ENCODE measurements at regions not wholly inside any gene's neighbourhood (a gene's known extent, or its start where the extent isn't known, plus 50 kb on each side); places are given as distances from the start of the nearest gene placed in this dataset.

DNA sequence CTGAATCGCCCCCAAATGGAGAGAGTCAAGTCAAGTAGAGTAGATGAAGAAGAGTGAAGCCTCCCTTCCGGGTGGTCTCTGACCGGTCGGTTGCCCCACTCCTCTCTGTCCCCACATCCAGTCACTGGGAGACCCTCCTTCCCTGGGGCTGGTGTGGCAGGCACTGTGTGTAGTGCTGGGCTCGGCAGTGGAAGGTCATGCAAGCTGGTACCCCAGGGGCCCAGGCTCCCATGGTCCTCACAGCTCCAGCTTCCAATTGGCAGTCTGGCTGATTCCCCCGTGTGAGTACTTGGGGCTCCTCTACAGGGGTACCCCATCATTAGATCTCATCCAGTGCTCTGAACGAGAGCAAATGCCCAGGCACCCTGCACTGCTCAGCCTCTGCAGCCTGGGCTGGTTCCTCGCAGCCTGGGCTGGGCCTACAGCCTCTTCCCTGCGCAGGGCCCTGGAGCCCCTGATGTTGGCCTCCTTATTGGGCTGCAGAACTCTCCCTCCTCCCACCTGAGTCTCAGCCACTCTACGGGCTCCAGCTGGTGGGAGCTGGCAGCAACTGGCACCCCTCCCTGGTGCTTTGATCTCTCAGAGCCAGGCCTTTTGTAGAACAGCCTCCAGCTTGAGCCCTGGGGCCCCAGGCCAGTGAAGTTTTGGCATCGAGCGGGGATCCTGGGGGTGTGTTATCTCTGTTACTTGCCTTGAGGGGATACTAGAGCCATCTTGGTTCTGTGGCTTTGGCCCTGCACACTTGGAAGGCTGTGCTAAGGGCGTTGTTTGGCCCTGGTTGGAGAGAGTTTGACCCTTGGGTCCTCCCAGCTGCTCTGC is 187.8 kb upstream of the HDAC4 start:
- no peaks in the 10 kb centered on the region for H3K36me3 ChIP-seq (ENCODE audit: insufficient read depth, low read depth, low read length)
- no peak overlapping the region for H3K9ac ChIP-seq (ENCODE audit: low read depth, low read length)
- H3K27ac ChIP-seq (ENCODE audit: low read length): no peak overlapping the region
- no peaks in the 10 kb centered on the region for H3K27me3 ChIP-seq (ENCODE audit: insufficient read depth, low read length)
- peaks cover 7% of the 10 kb centered on the region; the same call in 1 of the 2 replicates for H3K9me3 ChIP-seq (ENCODE audit: insufficient read depth, low read depth, low read length)
- H3K4me3 ChIP-seq (ENCODE audit: low read length): no peak overlapping the region
- no peaks in the 10 kb centered on the region for H3K4me1 ChIP-seq (ENCODE audit: insufficient read depth, low read length)

DNA sequence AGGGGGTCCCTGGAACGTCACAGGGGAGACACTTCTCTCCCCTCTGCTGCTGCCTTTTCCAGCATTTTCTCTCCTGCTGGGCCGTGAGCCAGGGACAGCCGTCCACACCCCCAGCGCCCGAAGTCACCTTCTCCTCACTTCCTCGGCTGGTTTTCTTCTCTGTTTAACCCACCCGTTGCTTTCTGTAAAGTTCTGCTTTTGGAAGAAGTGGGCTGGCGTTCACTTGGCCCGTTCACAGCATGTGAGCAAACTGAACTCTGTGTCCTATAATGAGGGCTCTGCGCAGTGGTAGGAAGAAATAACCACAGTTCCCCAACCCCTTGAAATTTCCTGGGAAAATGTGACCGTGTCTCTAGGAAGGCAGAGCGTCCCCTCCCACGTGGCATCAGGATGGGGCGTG is 187.0 kb upstream of the HDAC4 start:
- Histone ChIP-seq H3K27me3 (ENCODE audit: insufficient read depth, low read length) (no peaks in the 10 kb centered on the region), H3K4me1 (ENCODE audit: insufficient read depth, low read length) (no peaks in the 10 kb centered on the region), H3K4me3 (ENCODE audit: low read length) (no peak overlapping the region), H3K27ac (ENCODE audit: low read length) (no peak overlapping the region), H3K36me3 (ENCODE audit: insufficient read depth, low read depth, low read length) (no peaks in the 10 kb centered on the region), H3K9ac (ENCODE audit: low read depth, low read length) (no peak overlapping the region), H3K9me3 (ENCODE audit: insufficient read depth, low read depth, low read length) (peaks cover 7% of the 10 kb centered on the region; the same call in 1 of the 2 replicates)

DNA sequence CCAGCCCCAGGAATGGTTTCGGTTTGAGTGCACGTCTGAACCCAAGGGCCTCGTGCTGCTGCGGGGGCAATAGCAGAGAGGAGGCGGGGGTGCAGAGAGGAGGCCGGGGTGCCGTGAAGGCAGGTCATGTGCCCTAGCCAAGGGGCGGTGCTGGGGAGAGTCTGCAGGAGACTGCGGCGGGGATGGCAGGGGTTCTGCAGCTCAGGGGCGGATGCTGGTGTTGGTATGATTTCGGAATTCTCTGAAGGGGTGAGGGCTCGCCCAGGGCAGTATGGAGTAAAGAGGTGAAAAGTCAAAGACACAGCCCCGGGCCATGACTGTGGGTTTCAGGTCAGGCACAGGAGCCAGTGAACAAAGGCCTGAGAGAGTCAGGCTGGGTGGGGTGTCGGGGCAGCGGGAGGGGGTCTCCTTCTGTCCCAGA is 186.5 kb upstream of the HDAC4 start:
- H3K27me3 ChIP-seq (ENCODE audit: insufficient read depth, low read length): no peaks in the 10 kb centered on the region
- no peaks in the 10 kb centered on the region; the same call in 1 of the 2 replicates for H3K4me1 ChIP-seq (ENCODE audit: insufficient read depth, low read length)
- no peak overlapping the region for H3K9ac ChIP-seq (ENCODE audit: low read depth, low read length)
- no peak overlapping the region for H3K4me3 ChIP-seq (ENCODE audit: low read length)
- no peak overlapping the region for H3K27ac ChIP-seq (ENCODE audit: low read length)
- H3K36me3 ChIP-seq (ENCODE audit: insufficient read depth, low read depth, low read length): no peaks in the 10 kb centered on the region
- H3K9me3 ChIP-seq (ENCODE audit: insufficient read depth, low read depth, low read length): peaks cover 3% of the 10 kb centered on the region; the same call in 1 of the 2 replicates

DNA sequence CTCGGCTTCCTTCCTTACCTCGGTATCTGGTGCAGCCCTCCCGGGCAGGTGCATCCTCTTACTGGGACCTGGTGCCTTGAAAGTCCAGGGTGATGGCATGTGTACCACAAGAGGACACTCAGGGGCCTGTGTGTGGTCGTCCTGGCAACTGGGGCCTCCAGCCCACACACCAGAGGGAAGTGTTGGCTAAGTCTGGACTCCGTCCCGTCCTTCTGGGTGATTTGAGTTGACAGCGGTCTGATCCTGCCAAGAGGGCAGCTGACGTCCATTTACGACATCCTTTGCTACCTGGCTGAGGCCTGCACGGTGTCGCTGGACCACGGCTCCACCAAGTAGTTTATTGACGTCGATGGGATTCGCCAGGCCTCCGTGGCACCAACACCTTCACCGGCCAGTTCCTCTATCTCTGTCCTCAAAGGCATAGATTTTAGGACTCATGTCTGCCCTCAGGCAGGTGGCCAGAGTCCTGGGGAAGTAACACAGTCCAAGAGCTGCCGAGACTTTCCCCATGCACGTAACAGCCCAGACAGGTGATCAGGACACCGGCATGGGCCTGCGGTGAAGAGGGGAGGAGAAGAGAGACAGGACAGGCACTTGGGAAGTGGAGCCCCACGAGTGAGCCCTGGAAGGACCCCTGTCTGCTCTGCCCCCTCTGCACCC is 186.0 kb upstream of the HDAC4 start:
- Histone ChIP-seq H3K27me3 (ENCODE audit: insufficient read depth, low read length) (no peaks in the 10 kb centered on the region), H3K9me3 (ENCODE audit: insufficient read depth, low read depth, low read length) (no peaks in the 10 kb centered on the region), H3K4me1 (ENCODE audit: insufficient read depth, low read length) (no peaks in the 10 kb centered on the region; the same call in 1 of the 2 replicates), H3K9ac (ENCODE audit: low read depth, low read length) (no peak overlapping the region), H3K27ac (ENCODE audit: low read length) (no peak overlapping the region), H3K4me3 (ENCODE audit: low read length) (no peak overlapping the region), H3K36me3 (ENCODE audit: insufficient read depth, low read depth, low read length) (no peaks in the 10 kb centered on the region)

DNA sequence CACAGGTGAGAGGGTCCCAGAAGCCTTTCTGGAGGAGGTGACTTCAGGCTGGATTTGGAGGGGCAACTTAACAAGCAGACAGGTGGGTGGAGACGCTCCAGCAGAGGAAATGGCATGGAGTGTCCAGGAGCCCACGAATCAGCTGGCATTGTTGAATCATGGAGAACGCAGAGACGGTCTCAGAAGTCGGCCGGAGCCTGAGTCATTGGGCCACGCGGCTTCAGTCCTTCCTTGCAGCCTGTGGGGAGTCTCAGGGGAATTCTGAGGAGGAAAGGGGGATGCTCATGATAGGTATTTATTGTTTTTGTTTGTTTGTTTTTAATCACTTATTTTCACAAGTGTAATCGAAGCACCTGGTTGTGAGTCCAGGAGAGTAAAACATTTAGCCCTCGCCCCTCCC is 184.6 kb upstream of the HDAC4 start:
- Histone ChIP-seq H3K36me3 (ENCODE audit: insufficient read depth, low read depth, low read length) (no peaks in the 10 kb centered on the region), H3K27me3 (ENCODE audit: insufficient read depth, low read length) (no peaks in the 10 kb centered on the region)

DNA sequence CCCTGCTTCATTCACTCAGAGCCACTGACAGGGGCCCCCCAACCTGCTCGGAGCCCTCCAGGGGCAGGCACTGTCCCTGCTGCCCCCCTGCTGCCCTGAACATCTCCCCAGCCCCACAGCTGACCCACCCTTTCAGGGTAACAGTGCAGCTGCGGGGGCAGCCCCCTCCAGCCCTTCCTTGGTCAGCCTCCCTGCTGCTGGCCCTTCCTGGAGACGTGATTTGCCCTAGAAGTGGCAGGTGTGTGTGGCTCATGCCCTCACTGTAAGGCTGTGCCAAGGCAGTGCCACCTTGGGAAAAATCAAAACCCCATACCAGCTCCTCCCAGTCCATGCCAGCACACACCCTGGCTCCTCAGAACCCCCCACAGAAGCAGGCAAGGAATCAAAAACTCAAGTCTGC is 184.2 kb upstream of the HDAC4 start:
- Histone ChIP-seq H3K4me1 (ENCODE audit: insufficient read depth, low read length) (no peaks in the 10 kb centered on the region; the same call in 1 of the 2 replicates), H3K9ac (ENCODE audit: low read depth, low read length) (no peak overlapping the region), H3K27ac (ENCODE audit: low read length) (no peak overlapping the region)

More for the DNA sequence above, 184.6 kb upstream of the HDAC4 start:
- H3K4me1 ChIP-seq (ENCODE audit: insufficient read depth, low read length): no peaks in the 10 kb centered on the region; the same call in 1 of the 2 replicates
- no peak overlapping the region for H3K27ac ChIP-seq (ENCODE audit: low read length)
- no peak overlapping the region for H3K9ac ChIP-seq (ENCODE audit: low read depth, low read length)
- H3K4me3 ChIP-seq (ENCODE audit: low read length): no peak overlapping the region
- no peaks in the 10 kb centered on the region for H3K9me3 ChIP-seq (ENCODE audit: insufficient read depth, low read depth, low read length)

DNA sequence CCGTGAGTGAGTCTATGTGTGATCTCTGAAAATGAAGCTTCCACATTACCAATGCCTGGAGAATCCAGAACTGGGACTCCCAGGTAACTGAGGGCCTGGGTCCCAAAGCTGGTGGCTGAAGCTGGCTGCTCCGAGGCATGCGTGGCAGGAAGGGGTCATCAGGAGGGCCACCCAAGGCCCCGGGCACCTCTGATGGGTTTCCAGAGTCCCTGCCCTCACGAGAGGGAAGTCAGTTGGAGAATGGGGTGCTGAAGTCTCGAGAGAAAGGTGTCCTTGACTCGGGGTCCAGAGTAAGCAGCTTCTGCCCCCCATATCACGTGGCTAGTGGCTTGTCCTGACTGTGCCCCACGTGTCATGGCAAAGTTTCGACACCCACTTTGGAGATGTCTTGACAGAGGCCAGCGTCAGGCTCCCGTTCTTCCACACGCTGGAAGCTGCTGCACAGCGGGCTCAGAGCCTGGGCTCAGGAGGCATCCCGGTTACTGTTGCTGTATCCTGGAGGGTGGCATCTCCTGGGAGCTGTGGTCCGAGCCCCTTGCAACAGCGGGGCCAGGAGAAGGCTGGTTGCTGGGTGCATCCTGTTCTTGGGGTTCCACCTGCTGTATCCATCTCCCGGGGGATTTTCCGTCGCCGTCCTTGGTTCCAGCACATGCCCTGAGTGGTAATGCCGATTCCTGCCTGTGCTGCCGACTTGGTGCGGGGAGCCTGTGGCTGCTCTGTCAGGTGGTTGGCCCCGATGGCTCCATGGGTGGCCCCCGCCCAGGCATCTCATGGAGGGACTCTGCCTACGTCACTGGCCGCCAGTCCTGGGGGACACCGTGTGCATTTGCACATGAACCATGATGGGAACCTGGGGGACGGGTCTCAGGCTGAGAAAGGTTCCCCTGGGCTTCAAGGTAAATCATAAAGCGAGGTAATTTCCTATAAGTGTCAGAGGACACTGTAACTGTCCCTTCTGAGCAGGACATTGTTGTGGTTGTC is 183.3 kb upstream of the HDAC4 start:
- H3K27ac ChIP-seq (ENCODE audit: low read length): no peak overlapping the region
- H3K9ac ChIP-seq (ENCODE audit: low read depth, low read length): no peak overlapping the region
- no peaks in the 10 kb centered on the region for H3K27me3 ChIP-seq (ENCODE audit: insufficient read depth, low read length)
- no peaks in the 10 kb centered on the region; the same call in 1 of the 2 replicates for H3K4me1 ChIP-seq (ENCODE audit: insufficient read depth, low read length)
- no peak overlapping the region for H3K4me3 ChIP-seq (ENCODE audit: low read length)
- no peaks in the 10 kb centered on the region for H3K36me3 ChIP-seq (ENCODE audit: insufficient read depth, low read depth, low read length)
- no peaks in the 10 kb centered on the region for H3K9me3 ChIP-seq (ENCODE audit: insufficient read depth, low read depth, low read length)

More for the DNA sequence above, 184.2 kb upstream of the HDAC4 start:
- no peaks in the 10 kb centered on the region for H3K27me3 ChIP-seq (ENCODE audit: insufficient read depth, low read length)
- no peak overlapping the region for H3K4me3 ChIP-seq (ENCODE audit: low read length)
- H3K36me3 ChIP-seq (ENCODE audit: insufficient read depth, low read depth, low read length): no peaks in the 10 kb centered on the region
- H3K9me3 ChIP-seq (ENCODE audit: insufficient read depth, low read depth, low read length): no peaks in the 10 kb centered on the region

DNA sequence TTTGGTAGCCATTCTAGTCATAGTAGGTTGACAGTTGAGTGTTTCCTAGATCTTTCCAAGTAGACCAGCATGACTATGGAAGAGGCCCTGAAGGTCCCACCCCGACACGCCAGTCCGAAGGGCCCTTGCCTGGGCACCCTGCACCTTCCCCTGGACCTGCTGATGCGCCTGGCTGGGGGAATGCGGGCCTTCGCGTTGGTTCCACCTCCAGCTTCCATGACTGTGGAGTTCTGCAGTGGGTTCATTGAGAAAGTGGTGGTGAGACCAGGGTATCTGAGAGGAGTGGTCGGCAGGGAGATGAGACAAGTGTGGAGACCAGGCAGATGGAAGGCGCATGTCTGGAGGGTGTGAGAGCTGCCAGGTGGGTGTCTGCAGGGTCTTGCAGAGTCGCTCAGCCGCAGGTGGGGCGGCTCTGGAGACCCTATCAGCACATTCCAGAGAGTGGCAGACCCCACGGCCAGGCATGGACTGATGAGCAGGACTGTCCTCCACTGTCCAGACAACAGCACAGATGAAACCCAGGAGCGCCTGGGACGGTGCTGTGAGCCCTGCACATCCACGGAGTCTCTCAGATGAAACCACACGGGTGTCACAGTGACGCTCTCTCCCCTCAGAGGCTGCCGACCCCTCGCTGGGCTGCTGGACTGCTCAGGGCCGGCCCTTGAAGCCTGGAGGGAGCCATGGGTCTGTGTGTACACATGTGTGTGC is 182.5 kb upstream of the HDAC4 start:
- H3K36me3 ChIP-seq (ENCODE audit: insufficient read depth, low read depth, low read length): no peaks in the 10 kb centered on the region
- H3K4me1 ChIP-seq (ENCODE audit: insufficient read depth, low read length): no peaks in the 10 kb centered on the region; the same call in 1 of the 2 replicates
- H3K27me3 ChIP-seq (ENCODE audit: insufficient read depth, low read length): no peaks in the 10 kb centered on the region
- H3K27ac ChIP-seq (ENCODE audit: low read length): no peak overlapping the region
- H3K9ac ChIP-seq (ENCODE audit: low read depth, low read length): no peak overlapping the region
- no peak overlapping the region for H3K4me3 ChIP-seq (ENCODE audit: low read length)
- H3K9me3 ChIP-seq (ENCODE audit: insufficient read depth, low read depth, low read length): no peaks in the 10 kb centered on the region

DNA sequence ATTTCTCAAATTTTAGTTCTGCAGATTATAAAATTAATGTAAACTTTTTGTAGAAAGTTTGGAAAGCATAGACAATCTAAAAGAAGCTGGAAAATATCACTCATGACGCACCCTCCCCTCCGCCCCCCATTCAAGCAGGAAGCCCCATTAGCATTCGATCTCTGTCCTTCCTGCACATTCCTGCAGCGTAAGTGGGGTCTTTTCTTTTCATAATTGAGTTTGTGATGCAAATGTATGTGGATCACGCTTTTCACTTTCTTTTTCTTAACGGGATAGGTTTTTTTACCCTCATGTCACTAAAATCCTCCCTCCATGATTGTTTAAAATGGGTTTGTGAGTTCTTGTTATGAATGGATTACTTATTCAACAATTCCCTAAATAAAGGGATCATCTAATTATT is 181.7 kb upstream of the HDAC4 start:
- Histone ChIP-seq H3K9me3 (ENCODE audit: insufficient read depth, low read depth, low read length) (no peaks in the 10 kb centered on the region), H3K36me3 (ENCODE audit: insufficient read depth, low read depth, low read length) (no peaks in the 10 kb centered on the region), H3K27ac (ENCODE audit: low read length) (no peak overlapping the region), H3K9ac (ENCODE audit: low read depth, low read length) (no peak overlapping the region), H3K4me1 (ENCODE audit: insufficient read depth, low read length) (no peaks in the 10 kb centered on the region; the same call in 1 of the 2 replicates), H3K27me3 (ENCODE audit: insufficient read depth, low read length) (no peaks in the 10 kb centered on the region), H3K4me3 (ENCODE audit: low read length) (no peak overlapping the region)

DNA sequence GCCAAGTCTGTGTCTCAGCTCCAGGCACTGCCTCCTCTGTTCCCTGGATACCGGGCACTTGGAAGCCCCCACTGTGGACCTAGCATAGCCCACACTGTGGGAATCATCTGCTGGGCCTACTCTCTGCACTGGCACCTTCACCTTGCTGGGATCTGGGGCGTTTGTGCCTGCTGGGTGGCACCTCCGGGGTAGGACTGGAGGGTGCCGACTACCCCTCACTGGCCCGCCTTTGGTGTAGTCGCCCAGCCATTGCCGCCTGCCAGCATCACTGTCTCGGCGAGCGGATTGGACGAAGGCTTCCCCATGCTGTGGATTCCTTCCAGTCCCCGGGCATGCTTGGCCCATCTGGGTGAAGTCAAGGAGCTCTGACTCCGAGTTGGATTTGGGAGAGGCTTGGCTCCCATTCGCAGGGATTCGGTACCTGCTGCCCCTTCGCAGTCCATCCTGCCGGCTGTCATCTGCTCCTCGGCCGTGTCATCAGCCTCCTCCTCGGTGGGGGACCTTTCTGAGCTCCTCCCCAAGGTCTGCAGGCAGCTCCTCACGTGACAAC is 180.6 kb upstream of the HDAC4 start:
- Histone ChIP-seq H3K27me3 (ENCODE audit: insufficient read depth, low read length) (no peaks in the 10 kb centered on the region), H3K36me3 (ENCODE audit: insufficient read depth, low read depth, low read length) (no peaks in the 10 kb centered on the region), H3K9ac (ENCODE audit: low read depth, low read length) (no peak overlapping the region), H3K4me1 (ENCODE audit: insufficient read depth, low read length) (no peaks in the 10 kb centered on the region; the same call in 1 of the 2 replicates), H3K9me3 (ENCODE audit: insufficient read depth, low read depth, low read length) (no peaks in the 10 kb centered on the region), H3K4me3 (ENCODE audit: low read length) (no peak overlapping the region), H3K27ac (ENCODE audit: low read length) (no peak overlapping the region)

Measured in iPS-20b (cell line).